ENCODE measurements at regions not wholly inside any gene's neighbourhood (a gene's known extent, or its start where the extent isn't known, plus 50 kb on each side); places are given as distances from the start of the nearest gene placed in this dataset.

DNA sequence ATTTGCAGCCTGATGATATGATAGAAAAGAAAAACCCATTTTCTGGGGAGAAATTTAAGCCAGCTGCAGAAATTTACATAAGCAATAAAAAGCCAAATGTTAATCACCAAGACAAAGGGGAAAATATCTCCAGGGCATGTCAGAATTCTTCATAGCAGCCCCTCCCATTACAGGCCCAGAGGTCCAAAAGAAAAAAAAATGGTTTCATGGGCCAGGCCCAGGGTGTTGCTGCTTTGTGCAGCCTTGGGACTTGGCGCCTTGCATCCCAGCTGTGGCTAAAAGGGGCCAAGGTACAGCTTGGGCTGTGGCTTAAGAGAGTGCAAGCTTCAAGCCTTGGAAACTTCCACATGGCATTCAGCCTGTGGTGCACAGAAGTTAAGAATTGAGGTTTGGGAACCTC is 97.9 kb upstream of the CDX4 start:
- no peak overlapping the region for H3K27ac ChIP-seq (ENCODE audit: low read depth, low read length, poor library complexity, severe bottlenecking)
- no peaks in the 10 kb centered on the region for H3K27me3 ChIP-seq (replicated peaks; ENCODE audit: insufficient read depth, low read depth, low read length, poor library complexity)
- no peak for DNase-seq (ENCODE audit: low spot score)
- POLR2A ChIA-PET (ENCODE audit: low non-redundant PET), result no interaction called here
- CTCF ChIA-PET, result no interaction called here
- no peaks in the 10 kb centered on the region for H3K36me3 ChIP-seq (ENCODE audit: insufficient read depth, low read length, poor library complexity, severe bottlenecking)
- H3K4me1 ChIP-seq (ENCODE audit: insufficient read depth, low read length, poor library complexity, severe bottlenecking), result no peaks in the 10 kb centered on the region
- no peak for TF ChIP-seq EZH2 (IDR thresholded peaks at IDR 0.05; ENCODE audit: borderline replicate concordance, low read depth, low read length, poor library complexity, severe bottlenecking)
- TF ChIP-seq, protein P1, sequence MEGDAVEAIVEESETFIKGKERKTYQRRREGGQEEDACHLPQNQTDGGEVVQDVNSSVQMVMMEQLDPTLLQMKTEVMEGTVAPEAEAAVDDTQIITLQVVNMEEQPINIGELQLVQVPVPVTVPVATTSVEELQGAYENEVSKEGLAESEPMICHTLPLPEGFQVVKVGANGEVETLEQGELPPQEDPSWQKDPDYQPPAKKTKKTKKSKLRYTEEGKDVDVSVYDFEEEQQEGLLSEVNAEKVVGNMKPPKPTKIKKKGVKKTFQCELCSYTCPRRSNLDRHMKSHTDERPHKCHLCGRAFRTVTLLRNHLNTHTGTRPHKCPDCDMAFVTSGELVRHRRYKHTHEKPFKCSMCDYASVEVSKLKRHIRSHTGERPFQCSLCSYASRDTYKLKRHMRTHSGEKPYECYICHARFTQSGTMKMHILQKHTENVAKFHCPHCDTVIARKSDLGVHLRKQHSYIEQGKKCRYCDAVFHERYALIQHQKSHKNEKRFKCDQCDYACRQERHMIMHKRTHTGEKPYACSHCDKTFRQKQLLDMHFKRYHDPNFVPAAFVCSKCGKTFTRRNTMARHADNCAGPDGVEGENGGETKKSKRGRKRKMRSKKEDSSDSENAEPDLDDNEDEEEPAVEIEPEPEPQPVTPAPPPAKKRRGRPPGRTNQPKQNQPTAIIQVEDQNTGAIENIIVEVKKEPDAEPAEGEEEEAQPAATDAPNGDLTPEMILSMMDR (conservative IDR thresholded peaks at IDR 0.05; ENCODE audit: low read depth, low read length), result no peak
- intact Hi-C loops (cut with micrococcal nuclease; ENCODE audit: unreplicated experiment), result no loop called here
- no peaks in the 10 kb centered on the region for H3K9me3 ChIP-seq (ENCODE audit: low read depth, low read length, poor library complexity, severe bottlenecking)
- no peak overlapping the region for H3K4me3 ChIP-seq (ENCODE audit: low read depth, low read length, poor library complexity, severe bottlenecking)
- no TSS peak for BruUV-seq (replicated peaks)

DNA sequence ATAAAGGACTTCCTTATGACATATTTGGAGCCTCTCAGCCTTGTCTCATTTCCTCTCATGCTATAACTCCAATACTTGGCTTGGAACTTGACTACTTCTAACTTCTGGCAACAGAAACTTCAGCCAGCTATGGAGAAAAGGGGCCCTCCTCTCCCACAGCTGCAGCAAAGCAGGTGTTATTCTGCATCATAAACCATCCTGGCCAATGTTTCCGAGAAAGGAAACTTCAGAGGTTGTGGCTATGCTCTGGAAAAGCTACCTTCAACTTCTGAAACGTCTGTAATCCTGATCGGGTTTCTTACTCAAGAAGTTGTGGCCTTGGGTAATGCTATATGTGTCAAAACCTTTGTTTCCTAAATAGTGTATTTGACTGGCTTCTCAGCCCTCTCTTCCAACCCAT is 109.5 kb upstream of the CDX4 start:
- Histone ChIP-seq H3K9me3 (ENCODE audit: low read depth, low read length, poor library complexity, severe bottlenecking) (peaks cover 10% of the 10 kb centered on the region), H3K36me3 (ENCODE audit: insufficient read depth, low read length, poor library complexity, severe bottlenecking) (no peaks in the 10 kb centered on the region), H3K27ac (ENCODE audit: low read depth, low read length, poor library complexity, severe bottlenecking) (no peak overlapping the region), H3K27me3 (replicated peaks; ENCODE audit: insufficient read depth, low read depth, low read length, poor library complexity) (no peaks in the 10 kb centered on the region), H3K4me1 (ENCODE audit: insufficient read depth, low read length, poor library complexity, severe bottlenecking) (no peaks in the 10 kb centered on the region), H3K4me3 (ENCODE audit: low read depth, low read length, poor library complexity, severe bottlenecking) (no peak overlapping the region)
- POLR2A ChIA-PET (ENCODE audit: low non-redundant PET), result no interaction called here
- no peak for DNase-seq (ENCODE audit: low spot score)
- intact Hi-C loops (cut with micrococcal nuclease; ENCODE audit: unreplicated experiment), result no loop called here
- no TSS peak for BruUV-seq (replicated peaks)
- CTCF ChIA-PET, result no interaction called here
- TF ChIP-seq, protein P1 (conservative IDR thresholded peaks at IDR 0.05; ENCODE audit: low read depth, low read length), result no peak
- no peak for TF ChIP-seq EZH2 (IDR thresholded peaks at IDR 0.05; ENCODE audit: borderline replicate concordance, low read depth, low read length, poor library complexity, severe bottlenecking)

DNA sequence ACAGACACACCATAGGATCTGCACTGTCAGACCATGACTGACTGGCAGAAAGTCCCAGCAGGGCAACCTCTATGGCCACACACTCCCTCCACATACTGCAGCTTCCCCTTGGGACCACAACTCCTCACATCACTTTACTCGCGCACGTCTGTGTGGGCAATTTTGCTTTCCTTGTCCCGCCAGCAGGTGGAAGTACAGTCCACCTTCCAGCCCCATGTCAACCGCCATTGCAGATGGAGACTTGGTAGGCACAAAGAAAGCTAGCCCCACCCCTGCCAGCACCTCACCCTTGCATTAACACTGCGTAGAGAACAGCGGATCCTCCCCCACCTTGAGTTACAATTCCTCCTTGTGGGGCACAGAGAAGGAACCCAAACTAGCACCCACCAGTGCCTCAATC is 74.4 kb upstream of the NAP1L2 start:
- CTCF ChIA-PET, result no interaction called here
- BruUV-seq (replicated peaks), result no TSS peak
- Histone ChIP-seq H3K27ac (ENCODE audit: low read depth, low read length, poor library complexity, severe bottlenecking) (no peak overlapping the region), H3K27me3 (replicated peaks; ENCODE audit: insufficient read depth, low read depth, low read length, poor library complexity) (no peaks in the 10 kb centered on the region), H3K36me3 (ENCODE audit: insufficient read depth, low read length, poor library complexity, severe bottlenecking) (no peaks in the 10 kb centered on the region), H3K9me3 (ENCODE audit: low read depth, low read length, poor library complexity, severe bottlenecking) (no peaks in the 10 kb centered on the region), H3K4me1 (ENCODE audit: insufficient read depth, low read length, poor library complexity, severe bottlenecking) (no peaks in the 10 kb centered on the region), H3K4me3 (ENCODE audit: low read depth, low read length, poor library complexity, severe bottlenecking) (no peak overlapping the region)
- intact Hi-C loops (cut with micrococcal nuclease; ENCODE audit: unreplicated experiment), result no loop called here
- no peak for DNase-seq (ENCODE audit: low spot score)
- POLR2A ChIA-PET (ENCODE audit: low non-redundant PET), result no interaction called here
- no peak for TF ChIP-seq EZH2 (IDR thresholded peaks at IDR 0.05; ENCODE audit: borderline replicate concordance, low read depth, low read length, poor library complexity, severe bottlenecking)
- TF ChIP-seq, protein P1 (conservative IDR thresholded peaks at IDR 0.05; ENCODE audit: low read depth, low read length), result no peak

Data from A673 (cell line).